Psoas muscle (tissue), 7 donors: ENCODE measurements at regions not wholly inside any gene's neighbourhood (a gene's known extent, or its start where the extent isn't known, plus 50 kb on each side); places are given as distances from the start of the nearest gene placed in this dataset.
"Not testable (repeated sequence)": the region's sequence is repeated elsewhere in the genome, so short reads cannot be mapped to it uniquely, and the experiment has no call there.

ENCODE experiments used
- ATAC-seq, 4 donors: fragments of 200-7000 bp; cut with Tn5 transposase; one replicate each; pipeline ENCODE4 v1.9.1; 2020; ENCODE audit warnings: moderate library complexity in 3 of 4, mild to moderate bottlenecking in 2 of 4
- DNase-seq, 2 donors: peaks; one replicate each; pipeline ENCODE4 v3.0.0-alpha.2; 2020
- H3K27ac ChIP-seq: fragments of 200-600 bp; one replicate; pipeline ENCODE4 v1.8.0; 2022
- H3K27me3 ChIP-seq, 3 donors: fragments of 200-600 bp in 1 of 3; one replicate each; pipeline versions ENCODE4 v1.6.1 to v1.8.0; 2013 to 2022; ENCODE audit warnings: low read length in 2 of 3, mild to moderate bottlenecking in 2 of 3, moderate library complexity in 1 of 3; ENCODE audit not compliant: insufficient read depth in 3 of 3
- H3K36me3 ChIP-seq, 2 donors: fragments of 200-600 bp in 1 of 2; one replicate each; pipeline versions ENCODE4 v1.6.1 to v1.8.0; 2013 to 2022; ENCODE audit warnings: low read depth in 1 of 2, mild to moderate bottlenecking in 1 of 2, moderate library complexity in 1 of 2; ENCODE audit not compliant: insufficient read depth in 1 of 2
- H3K4me1 ChIP-seq: fragments of 200-600 bp; one replicate; pipeline ENCODE4 v1.8.0; 2022
- H3K4me3 ChIP-seq: fragments of 200-600 bp; one replicate; pipeline ENCODE4 v1.8.0; 2022; ENCODE audit warnings: mild to moderate bottlenecking
- H3K9me3 ChIP-seq: fragments of 200-600 bp; one replicate; pipeline ENCODE4 v1.8.0; 2022
- WGBS, 3 donors: extraction: QIAGEN DNeasy Blood & Tissue Kit; methylation state at CpG; one replicate each; pipeline versions ENCODE4 v1.1.6 to v1.1.7; 2013; 5-methylcytosine and 5-hydroxymethylcytosine counted together
- intact Hi-C, 2 donors: fragments of 100-400 bp; cut with DNase I; formaldehyde crosslinking; loops; one replicate each; pipeline versions ENCODE4 v1.11.0 to v1.14.2; 2022
- donor health status: healthy with polysubstance abuse.
- donor health status: DM: no; HTN: no; CAD: no; lungs with moderate emphysema.
- donor health status: Bipolar disorder and iron deficiency.
- donor health status: healthy.
- donor health status: DM: yes; HTN: yes; CAD: no.
- donor health status: DM: no; HTN: no; CAD: no.
- donor health status: DM: yes; HTN: yes; CAD: no.

- DNase-seq, H3K27ac ChIP-seq, H3K36me3 ChIP-seq, H3K4me3 ChIP-seq, ATAC-seq, intact Hi-C loops, H3K4me1 ChIP-seq, H3K9me3 ChIP-seq: not testable (repeated sequence)
- WGBS, 3 donors = 75 to 92% (median 81%) methylated on average over 2 of the region's 2 CpGs
- peaks cover 0 to 32% (median 2%) of the 10 kb centered on the region in 3 donors for H3K27me3 ChIP-seq
Observed at GRCh38 chr9:62862180-62862579, 1672.3 kb downstream of the SPATA31A7 start.

- WGBS, 3 donors = 16 to 20% (median 18%) methylated on average over 4 of the region's 4 CpGs
- ATAC-seq, H3K27ac ChIP-seq, H3K36me3 ChIP-seq, intact Hi-C loops, H3K4me1 ChIP-seq, H3K9me3 ChIP-seq, H3K4me3 ChIP-seq, DNase-seq: not testable (repeated sequence)
- H3K27me3 ChIP-seq = peaks cover 0 to 32% (median 2%) of the 10 kb centered on the region in 3 donors
Observed at GRCh38 chr9:62863319-62863718, 1673.5 kb downstream of the SPATA31A7 start.

- 69 to 76% (median 74%) methylated on average over 8 of the region's 8 CpGs for WGBS, 3 donors
- DNase-seq, H3K27ac ChIP-seq, H3K9me3 ChIP-seq, H3K4me3 ChIP-seq, H3K36me3 ChIP-seq, ATAC-seq, intact Hi-C loops, H3K4me1 ChIP-seq: not testable (repeated sequence)
- H3K27me3 ChIP-seq = peaks cover 0 to 32% (median 2%) of the 10 kb centered on the region in 3 donors
Observed at GRCh38 chr9:62863867-62864266, 1674.0 kb downstream of the SPATA31A7 start.

- peak in 1 of 4 donors; percentile 36 for ATAC-seq
- peak; percentile 22 to 60 for DNase-seq
- H3K36me3 ChIP-seq, H3K4me1 ChIP-seq, H3K27ac ChIP-seq, intact Hi-C loops, H3K9me3 ChIP-seq: not testable (repeated sequence)
- 17 to 22% (median 18%) methylated on average over 28 of the region's 28 CpGs for WGBS, 3 donors
- Histone ChIP-seq H3K27me3 (peaks cover 0 to 32% (median 2%) of the 10 kb centered on the region in 3 donors), H3K4me3 (peak overlapping the region; percentile 4)
Observed at GRCh38 chr9:62864481-62865469, 1674.9 kb downstream of the SPATA31A7 start.

- H3K4me1 ChIP-seq, H3K27ac ChIP-seq, intact Hi-C loops, H3K4me3 ChIP-seq, H3K9me3 ChIP-seq, DNase-seq, H3K36me3 ChIP-seq, ATAC-seq: not testable (repeated sequence)
- 76 to 83% (median 83%) methylated on average over 2 to 4 of the region's 4 CpGs for WGBS, 3 donors
- peaks cover 0 to 16% (median 3%) of the 10 kb centered on the region in 3 donors for H3K27me3 ChIP-seq
Observed at GRCh38 chr9:62869061-62869460, 1679.2 kb downstream of the SPATA31A7 start.

GRCh38 chr9:62871765-62872164 is 1681.9 kb downstream of the SPATA31A7 start:
- H3K27ac ChIP-seq, H3K4me1 ChIP-seq, DNase-seq, H3K27me3 ChIP-seq, H3K36me3 ChIP-seq, H3K9me3 ChIP-seq, H3K4me3 ChIP-seq, intact Hi-C loops, ATAC-seq: not testable (repeated sequence)
- 57 to 74% (median 68%) methylated on average over 1 of the region's 1 CpG for WGBS, 3 donors

GRCh38 chr9:62874213-62874612 is 1684.4 kb downstream of the SPATA31A7 start:
- ATAC-seq, H3K27ac ChIP-seq, H3K27me3 ChIP-seq, intact Hi-C loops, DNase-seq, H3K4me3 ChIP-seq, H3K36me3 ChIP-seq, H3K9me3 ChIP-seq, H3K4me1 ChIP-seq: not testable (repeated sequence)
- 65 to 89% (median 78%) methylated on average over 8 to 10 of the region's 10 CpGs for WGBS, 3 donors

- H3K27ac ChIP-seq, ATAC-seq, H3K27me3 ChIP-seq, H3K36me3 ChIP-seq, H3K4me3 ChIP-seq, H3K4me1 ChIP-seq, intact Hi-C loops, H3K9me3 ChIP-seq, DNase-seq: not testable (repeated sequence)
- 74 to 83% (median 75%) methylated on average over 4 of the region's 4 CpGs for WGBS, 3 donors
Observed at GRCh38 chr9:62874745-62875599, 1685.1 kb downstream of the SPATA31A7 start.

GRCh38 chr9:62877552-62877951 is 1687.7 kb downstream of the SPATA31A7 start:
- DNase-seq, intact Hi-C loops: not testable (repeated sequence)

GRCh38 chr9:62877987-62878386 is 1688.2 kb downstream of the SPATA31A7 start:
- H3K4me3 ChIP-seq, H3K36me3 ChIP-seq, H3K9me3 ChIP-seq, DNase-seq, intact Hi-C loops, H3K27ac ChIP-seq, ATAC-seq, H3K4me1 ChIP-seq: not testable (repeated sequence)
- peaks cover 0 to 13% (median 0%) of the 10 kb centered on the region in 3 donors for H3K27me3 ChIP-seq
- 70 to 71% (median 71%) methylated on average over 7 of the region's 7 CpGs for WGBS, 3 donors

More at GRCh38 chr9:62877552-62877951, 1687.7 kb downstream of the SPATA31A7 start:
- not testable (repeated sequence) for ATAC-seq, H3K4me1 ChIP-seq, H3K27ac ChIP-seq, H3K36me3 ChIP-seq, H3K9me3 ChIP-seq, H3K4me3 ChIP-seq
- H3K27me3 ChIP-seq = peaks cover 0 to 12% (median 0%) of the 10 kb centered on the region in 3 donors
